ENCODE measurements at regions not wholly inside any gene's neighbourhood (a gene's known extent, or its start where the extent isn't known, plus 50 kb on each side); places are given as distances from the start of the nearest gene placed in this dataset.

GRCh38 chr2:215825707-215826106 lies 187.6 kb downstream of the MREG start:
- TF ChIP-seq POLR2A (IDR thresholded peaks at IDR 0.05) (no peak), CTCF (IDR thresholded peaks at IDR 0.05) (no peak)
